HG02610 (cell line): ENCODE measurements at regions not wholly inside any gene's neighbourhood (a gene's known extent, or its start where the extent isn't known, plus 50 kb on each side); places are given as distances from the start of the nearest gene placed in this dataset.

Source experiments
- ATAC-seq: cut with Tn5 transposase; IDR thresholded peaks from one replicate; pipeline ENCODE4 v1.9.1; 2021; ENCODE audit warnings: mild to moderate bottlenecking, moderate library complexity; ENCODE audit not compliant: unreplicated experiment

DNA sequence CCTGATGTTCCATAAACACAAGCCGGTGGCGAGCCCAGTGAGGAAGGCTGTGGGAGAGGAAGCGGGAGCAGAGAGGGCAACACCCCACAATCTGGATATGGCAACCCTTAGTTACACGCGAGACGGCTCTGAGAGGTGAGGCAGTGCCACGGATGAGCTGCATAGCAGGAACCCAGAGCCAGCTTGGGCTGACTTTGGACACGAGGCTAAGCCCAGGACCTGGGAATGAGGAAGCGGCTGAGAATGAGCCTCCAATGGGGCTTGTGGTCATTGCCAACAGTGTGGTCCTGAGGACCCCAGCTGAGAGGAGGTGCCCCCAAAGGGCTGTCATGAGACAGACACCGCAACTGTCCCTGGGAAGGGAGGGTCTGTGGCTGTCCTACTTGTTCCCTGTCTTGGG, 160.0 kb upstream of the SMIM23 start:
- ATAC-seq, result no peak

- ATAC-seq, result no peak
Observed at GRCh38 chr5:171627936-171628632, 157.5 kb upstream of the SMIM23 start.

GRCh38 chr5:171628633-171628974, 157.0 kb upstream of the SMIM23 start:
- no peak for ATAC-seq

- ATAC-seq, result no peak
Observed at GRCh38 chr5:171629221-171629620, 156.4 kb upstream of the SMIM23 start.

GRCh38 chr5:171629628-171630349, 155.8 kb upstream of the SMIM23 start:
- no peak for ATAC-seq

- ATAC-seq, result no peak
Observed at GRCh38 chr5:171630350-171631065, 155.1 kb upstream of the SMIM23 start.

DNA sequence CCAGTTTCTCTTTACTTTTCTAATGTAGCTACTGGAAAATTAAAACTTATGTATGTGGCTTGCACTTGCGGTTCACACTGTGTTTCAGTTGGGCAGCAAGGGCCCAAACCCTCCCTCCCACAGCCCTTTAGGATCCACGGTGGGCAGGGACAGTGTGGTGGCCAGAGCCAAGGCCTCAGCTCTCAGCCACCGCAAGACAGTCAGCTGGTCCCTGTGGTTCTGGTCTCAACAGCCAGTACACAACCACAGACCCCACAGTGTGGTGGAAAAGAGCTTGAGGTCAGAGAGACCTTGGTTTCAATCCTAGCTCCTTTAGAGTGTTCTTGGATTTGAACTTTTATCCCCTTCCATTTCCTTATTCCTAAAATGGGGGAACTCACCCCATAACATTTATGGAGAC, 153.0 kb upstream of the SMIM23 start:
- no peak for ATAC-seq

DNA sequence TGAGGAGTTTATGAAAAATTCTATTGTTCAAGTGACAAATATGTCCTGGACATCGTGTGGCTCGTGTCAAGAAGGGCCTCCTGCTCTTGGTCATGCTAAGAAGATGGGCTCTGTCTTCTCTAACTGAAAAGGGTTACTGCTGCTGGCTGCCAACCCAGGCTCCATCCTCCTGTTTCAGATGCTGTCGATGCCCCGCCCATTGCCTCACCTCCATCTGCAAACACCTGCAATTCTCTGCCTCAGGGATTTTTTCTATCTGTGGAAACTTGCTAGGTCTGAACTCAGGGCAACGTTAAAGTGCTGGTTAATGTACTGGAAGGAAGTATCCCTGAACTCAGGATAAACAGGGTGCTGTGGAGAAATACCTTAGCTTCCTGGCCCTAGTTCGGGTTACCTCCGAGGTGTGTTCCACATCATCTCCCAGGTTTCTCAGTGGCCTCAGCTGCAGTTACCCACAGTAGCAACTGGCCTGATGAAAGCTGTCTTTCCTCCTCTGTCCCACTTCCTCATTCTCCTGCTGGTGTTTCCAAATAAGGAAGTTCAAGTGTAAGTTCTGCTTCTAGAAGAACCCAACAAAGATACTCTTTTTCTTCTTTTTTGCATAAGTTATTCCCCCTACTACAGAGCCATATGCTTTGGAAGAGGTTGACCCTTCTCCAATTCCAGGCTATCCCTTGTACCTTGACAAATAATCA, 151.7 kb upstream of the SMIM23 start:
- peak; percentile 63 for ATAC-seq

DNA sequence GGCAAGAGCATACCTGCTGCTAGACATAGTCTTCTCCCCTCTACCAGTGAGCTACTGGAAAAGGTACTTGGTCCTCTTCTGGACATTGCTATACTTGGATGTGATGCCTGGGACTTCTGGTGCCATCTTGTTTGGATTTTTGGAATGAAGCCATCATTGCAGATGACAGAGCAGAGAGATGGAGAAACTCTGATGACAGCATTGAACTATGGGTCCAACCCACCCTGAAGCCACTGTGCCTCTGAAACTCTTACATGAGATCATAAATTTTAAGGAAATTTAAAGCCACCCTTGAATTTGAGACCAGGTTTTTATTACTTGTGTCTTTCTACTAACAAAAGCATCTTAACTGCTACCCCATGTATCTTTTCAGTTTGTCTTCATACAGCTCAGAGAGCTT, 151.1 kb upstream of the SMIM23 start:
- no peak for ATAC-seq

GRCh38 chr5:171635028-171635427, 150.6 kb upstream of the SMIM23 start:
- ATAC-seq, result no peak

DNA sequence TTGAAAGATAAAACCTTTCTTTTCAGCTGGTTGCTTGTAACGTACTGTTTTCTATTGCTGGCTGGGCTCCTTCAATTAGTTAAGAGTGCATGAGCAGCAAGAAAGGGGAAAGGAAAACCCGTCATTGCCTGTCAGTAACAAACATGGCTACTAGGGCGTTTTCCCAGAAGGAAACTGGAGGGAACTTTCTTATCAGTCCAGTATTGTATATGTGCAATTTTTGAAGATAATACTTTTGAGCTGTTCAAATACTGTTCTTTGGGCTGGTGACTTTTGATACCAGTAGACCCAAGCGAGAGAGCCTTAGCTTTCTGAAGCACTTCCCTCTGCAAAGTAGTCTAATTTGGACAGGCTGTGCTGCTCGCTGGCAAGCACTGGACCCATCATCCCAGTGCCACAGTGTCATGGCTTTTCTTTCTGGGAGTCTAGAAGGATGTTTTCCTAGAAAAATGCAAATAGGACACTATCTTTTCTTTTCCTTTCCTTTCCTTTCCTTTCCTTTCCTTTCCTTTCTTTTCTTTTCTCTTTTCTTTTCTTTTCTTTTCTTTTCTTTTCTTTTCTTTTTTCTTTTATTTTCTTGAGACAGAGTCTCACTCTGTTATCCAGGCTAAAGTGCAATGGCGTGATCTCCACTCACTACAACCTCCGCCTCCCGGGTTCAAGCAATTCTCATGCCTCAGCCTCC, 149.9 kb upstream of the SMIM23 start:
- no peak for ATAC-seq

DNA sequence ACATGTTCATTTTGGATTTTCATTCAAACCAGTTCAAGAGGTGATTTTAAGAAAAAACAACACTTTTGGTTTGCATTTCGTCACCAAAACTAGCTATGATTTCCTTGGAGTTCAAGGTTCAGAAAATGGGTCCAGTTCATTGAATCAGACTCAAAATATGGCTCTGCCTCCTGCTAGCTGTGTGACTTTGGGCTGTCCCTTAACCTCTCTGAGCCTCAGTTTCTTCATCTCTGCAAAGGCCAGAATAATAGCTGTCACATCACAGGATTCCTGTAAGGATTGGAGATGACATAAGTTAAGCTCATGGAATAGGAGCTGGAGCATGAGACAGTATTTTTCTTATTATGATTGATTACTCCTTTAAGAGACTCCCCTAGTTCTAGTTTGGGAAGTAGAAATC, 147.8 kb upstream of the SMIM23 start:
- no peak for ATAC-seq

DNA sequence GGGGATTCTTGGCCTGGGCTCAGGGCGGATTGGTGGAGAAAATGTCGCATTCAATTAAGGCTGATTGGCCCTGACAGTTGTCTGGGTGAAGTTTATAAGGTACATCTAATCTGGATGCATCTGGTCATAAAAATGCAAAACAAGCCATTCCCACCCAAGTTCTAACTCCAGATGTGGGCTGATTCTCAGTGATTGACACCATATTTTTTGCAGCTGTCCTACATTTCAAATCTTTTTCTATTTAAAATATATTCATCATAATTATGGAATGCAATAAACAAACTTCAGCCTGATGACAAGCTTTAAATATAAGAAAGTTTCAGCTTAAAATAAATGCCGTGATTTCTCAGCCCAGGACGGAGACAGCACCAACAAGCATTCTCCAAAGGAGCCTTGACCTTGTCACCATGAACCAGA, 146.4 kb upstream of the SMIM23 start:
- no peak for ATAC-seq

GRCh38 chr5:171639966-171640365, 145.7 kb upstream of the SMIM23 start:
- no peak for ATAC-seq

- ATAC-seq, result no peak
Observed at GRCh38 chr5:171640480-171640879, 145.1 kb upstream of the SMIM23 start.

GRCh38 chr5:171641891-171642290, 143.7 kb upstream of the SMIM23 start:
- no peak for ATAC-seq

GRCh38 chr5:171642894-171643293, 142.7 kb upstream of the SMIM23 start:
- no peak for ATAC-seq

- no peak for ATAC-seq
Observed at GRCh38 chr5:171644536-171644935, 141.1 kb upstream of the SMIM23 start.

- no peak for ATAC-seq
Observed at GRCh38 chr5:171646102-171647042, 139.2 kb upstream of the SMIM23 start.
